ENCODE measurements at regions not wholly inside any gene's neighbourhood (a gene's known extent, or its start where the extent isn't known, plus 50 kb on each side); places are given as distances from the start of the nearest gene placed in this dataset.

DNA sequence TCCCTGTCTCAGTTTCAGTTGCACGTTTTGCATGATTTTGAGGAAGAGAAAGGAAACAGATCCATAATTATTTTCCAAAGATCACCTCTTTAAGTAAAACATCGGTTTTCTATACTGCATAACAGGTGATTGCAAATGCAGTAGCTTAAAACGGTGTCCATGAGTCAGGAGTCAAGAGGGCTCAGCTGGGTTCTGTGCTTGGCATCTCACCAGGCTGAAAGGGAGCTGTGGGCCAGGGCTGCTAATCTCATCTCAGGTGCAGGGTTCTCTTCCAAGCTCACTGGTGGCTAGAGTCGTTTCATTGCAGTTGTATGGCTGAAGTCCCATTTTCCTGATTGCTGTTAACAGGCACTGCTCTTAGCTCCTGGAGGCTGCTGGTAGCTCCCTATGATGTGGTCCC, 57.0 kb upstream of the PRKCQ start:
- DNase-seq (ENCODE audit: low read depth), result no peak

DNA sequence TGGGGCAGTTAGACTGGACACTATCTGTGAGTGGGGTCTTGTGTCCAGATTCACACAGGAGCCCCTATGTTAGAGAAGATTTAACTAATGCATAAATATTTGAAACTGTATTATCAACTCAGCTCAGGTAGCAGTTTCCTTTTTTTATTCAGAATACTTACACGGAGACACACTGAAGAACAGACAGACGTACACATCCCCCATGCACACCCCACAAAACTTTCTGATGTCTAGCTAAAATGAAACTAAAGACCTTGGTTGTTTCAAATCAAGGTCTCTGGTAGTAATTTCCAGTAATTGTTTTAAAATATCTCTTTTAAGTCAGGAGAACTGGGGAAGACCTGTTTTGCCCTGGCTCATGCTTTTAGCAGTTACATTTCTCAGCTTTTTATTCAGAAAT, 55.7 kb upstream of the PRKCQ start:
- no peak for DNase-seq (ENCODE audit: low read depth)

Measured in HS-5 (cell line).